Stomach (tissue), 8 donors: ENCODE measurements at regions not wholly inside any gene's neighbourhood (a gene's known extent, or its start where the extent isn't known, plus 50 kb on each side); places are given as distances from the start of the nearest gene placed in this dataset.
A peak's percentile ranks its signal among the peaks of the same experiment; 100 is the strongest.

Source experiments
- DNase-seq, 2 donors: peaks; one replicate each; pipeline versions ENCODE4 v3.0.0 to v3.0.0-alpha.2; 2013 to 2019
- H3K27ac ChIP-seq, 5 donors: fragments of 200-600 bp in 4 of 5; sonication (generic) in 4 of 5; one replicate each; pipeline ENCODE4 v1.5.1; 2013 to 2019; ENCODE audit warnings: mild to moderate bottlenecking in 1 of 5, moderate library complexity in 1 of 5
- H3K27me3 ChIP-seq, 3 donors: fragments of 200-600 bp; sonication (generic); one replicate each; pipeline ENCODE4 v1.5.1; 2017 to 2019; ENCODE audit warnings: mixed run types in 1 of 3
- H3K36me3 ChIP-seq, 4 donors: fragments of 200-600 bp; sonication (generic); 1 replicate in 3 of 4; 2 replicates in 1 of 4; pipeline ENCODE4 v1.5.1; 2016 to 2019
- H3K4me1 ChIP-seq, 4 donors: fragments of 200-600 bp; sonication (generic); one replicate each; pipeline ENCODE4 v1.5.1; 2016 to 2019
- H3K4me3 ChIP-seq, 4 donors: fragments of 200-600 bp; sonication (generic) in 3 of 4; one replicate each; pipeline ENCODE4 v1.5.1; 2016 to 2019; ENCODE audit warnings: mild to moderate bottlenecking in 1 of 4
- H3K9me3 ChIP-seq, 4 donors: fragments of 200-600 bp; sonication (generic); one replicate each; pipeline ENCODE4 v1.5.1; 2016 to 2019
- CTCF ChIP-seq, 7 experiments: fragments of 450-650 bp in 4 of 7; fragments of 200-600 bp in 3 of 7; sonication (generic) in 3 of 7; IDR thresholded peaks; one replicate each; pipeline ENCODE4 v1.5.1; 2016 to 2019; ENCODE audit warnings: antibody characterized with exemption in 7 of 7, control low read depth in 2 of 7, mild to moderate bottlenecking in 1 of 7
- EP300 ChIP-seq: sonication (generic); formaldehyde crosslinking; IDR thresholded peaks from one replicate; pipeline ENCODE4 v1.6.1; 2017; ENCODE audit warnings: antibody characterized with exemption
- POLR2A ChIP-seq, 4 donors: fragments of 450-650 bp; IDR thresholded peaks; one replicate each; pipeline ENCODE4 v1.6.1; 2016; ENCODE audit warnings: antibody characterized with exemption in 4 of 4, control low read depth in 2 of 4, mild to moderate bottlenecking in 1 of 4, moderate library complexity in 1 of 4
- POLR2AphosphoS5 ChIP-seq, 3 donors: sonication (generic); formaldehyde crosslinking; IDR thresholded peaks; one replicate each; pipeline ENCODE4 v1.6.1; 2016; ENCODE audit warnings: antibody characterized with exemption in 3 of 3
- WGBS, 5 donors: extraction: QIAGEN DNeasy Blood & Tissue Kit in 3 of 5; methylation state at CpG; one replicate each; pipeline versions ENCODE4 v1.1.5 to v1.1.7; 2013 to 2018; 5-methylcytosine and 5-hydroxymethylcytosine counted together
- intact Hi-C: fragments of 100-400 bp; cut with DNase I; formaldehyde crosslinking; loops from one replicate; pipeline ENCODE4 v1.15.1; 2023; ENCODE audit warnings: low total_unique reads
- donor health status: healthy with polysubstance abuse.
- donor health status: Bipolar disorder and iron deficiency.
- donor health status: healthy.

- DNase-seq, result no peak
- WGBS, 5 donors, result 53 to 65% (median 57%) methylated on average over 3 of the region's 3 CpGs
- Histone ChIP-seq H3K4me3 (no peak overlapping the region), H3K27me3 (no peaks in the 10 kb centered on the region), H3K36me3 (no peaks in the 10 kb centered on the region), H3K4me1 (no peaks in the 10 kb centered on the region), H3K9me3 (peaks cover 0 to 8% (median 3%) of the 10 kb centered on the region in 4 donors), H3K27ac (no peak overlapping the region)
- intact Hi-C loops, result no loop called here
- no peak for TF ChIP-seq POLR2AphosphoS5 (IDR thresholded peaks at IDR 0.05)
These were observed 207.3 kb upstream of the HS3ST1 start for GRCh38 chr4:11636031-11636430.

GRCh38 chr4:11635342-11635741, 206.6 kb upstream of the HS3ST1 start:
- TF ChIP-seq EP300 (no peak), POLR2AphosphoS5 (IDR thresholded peaks at IDR 0.05) (no peak), POLR2A (IDR thresholded peaks at IDR 0.05) (no peak), CTCF (IDR thresholded peaks at IDR 0.05) (no peak)
- Histone ChIP-seq H3K27ac (no peak overlapping the region), H3K27me3 (no peaks in the 10 kb centered on the region), H3K4me3 (no peak overlapping the region), H3K4me1 (no peaks in the 10 kb centered on the region), H3K36me3 (no peaks in the 10 kb centered on the region), H3K9me3 (peaks cover 0 to 8% (median 3%) of the 10 kb centered on the region in 4 donors)
- 77 to 89% (median 80%) methylated on average over 2 of the region's 2 CpGs for WGBS, 5 donors
- DNase-seq, result peak in 1 of 2 donors; percentile 47
- intact Hi-C loops, result no loop called here

- peak; percentile 60 to 72 for DNase-seq
- 45 to 77% (median 66%) methylated on average over 2 of the region's 2 CpGs for WGBS, 5 donors
- no peaks in the 10 kb centered on the region for H3K27me3 ChIP-seq
- intact Hi-C loops, result no loop called here
- no peak overlapping the region for H3K4me3 ChIP-seq
- H3K9me3 ChIP-seq, result peaks cover 0 to 8% (median 3%) of the 10 kb centered on the region in 4 donors
- TF ChIP-seq POLR2AphosphoS5 (IDR thresholded peaks at IDR 0.05) (peak in 2 of 3 donors; percentile 16 to 55), POLR2A (IDR thresholded peaks at IDR 0.05) (no peak)
- H3K27ac ChIP-seq, result no peak overlapping the region
- no peaks in the 10 kb centered on the region for H3K4me1 ChIP-seq
- H3K36me3 ChIP-seq, result no peaks in the 10 kb centered on the region
These were observed 205.6 kb upstream of the HS3ST1 start for GRCh38 chr4:11634283-11634682.

- whole genome bisulfite sequencing, 5 donors, result 70 to 90% (median 74%) methylated on average over 4 of the region's 4 CpGs
- no peak for DNase-seq
- TF ChIP-seq POLR2AphosphoS5 (IDR thresholded peaks at IDR 0.05) (no peak), POLR2A (IDR thresholded peaks at IDR 0.05) (no peak), EP300 (no peak), CTCF (IDR thresholded peaks at IDR 0.05) (no peak)
These were observed 204.7 kb upstream of the HS3ST1 start for GRCh38 chr4:11633430-11633829.

GRCh38 chr4:11632483-11632882, 203.8 kb upstream of the HS3ST1 start:
- Histone ChIP-seq H3K4me1 (no peaks in the 10 kb centered on the region), H3K36me3 (no peaks in the 10 kb centered on the region), H3K4me3 (no peak overlapping the region), H3K9me3 (no peaks in the 10 kb centered on the region), H3K27ac (no peak overlapping the region), H3K27me3 (no peaks in the 10 kb centered on the region)
- DNase-seq, result no peak
- intact Hi-C loops, result no loop called here
- no peak for TF ChIP-seq EP300
- no peak for TF ChIP-seq POLR2A (IDR thresholded peaks at IDR 0.05)
- no peak for TF ChIP-seq CTCF (IDR thresholded peaks at IDR 0.05)
- TF ChIP-seq POLR2AphosphoS5 (IDR thresholded peaks at IDR 0.05), result no peak
- WGBS, 5 donors, result 70 to 88% (median 76%) methylated on average over 6 of the region's 6 CpGs

More at GRCh38 chr4:11633430-11633829, 204.7 kb upstream of the HS3ST1 start:
- Histone ChIP-seq H3K27me3 (no peaks in the 10 kb centered on the region), H3K36me3 (no peaks in the 10 kb centered on the region), H3K9me3 (no peaks in the 10 kb centered on the region), H3K4me1 (no peaks in the 10 kb centered on the region), H3K4me3 (no peak overlapping the region), H3K27ac (no peak overlapping the region)
- intact Hi-C loops, result no loop called here
